IPS-NIHi11 (cell line): ENCODE measurements at regions not wholly inside any gene's neighbourhood (a gene's known extent, or its start where the extent isn't known, plus 50 kb on each side); places are given as distances from the start of the nearest gene placed in this dataset.

ENCODE experiments used
- DNase-seq: peaks from one replicate; pipeline ENCODE4 v3.0.0; 2012; ENCODE audit warnings: mixed read lengths, low spot score

- no peak for DNase-seq
Measured at GRCh38 chr20:41881466-41882046, 263.4 kb upstream of the CHD6 start.

GRCh38 chr20:41879123-41879522, 260.9 kb upstream of the CHD6 start:
- DNase-seq, result no peak

GRCh38 chr20:41877911-41878310, 259.7 kb upstream of the CHD6 start:
- DNase-seq, result no peak

GRCh38 chr20:41874658-41875057, 256.5 kb upstream of the CHD6 start:
- no peak for DNase-seq

- no peak for DNase-seq
Measured at GRCh38 chr20:41872930-41873329, 254.8 kb upstream of the CHD6 start.

GRCh38 chr20:41870869-41871462, 252.8 kb upstream of the CHD6 start:
- no peak for DNase-seq

- DNase-seq, result no peak
Measured at GRCh38 chr20:41869261-41869660, 251.1 kb upstream of the CHD6 start.

- DNase-seq, result no peak
Measured at GRCh38 chr20:41865938-41866337, 247.8 kb upstream of the CHD6 start.

GRCh38 chr20:41862476-41862875, 244.3 kb upstream of the CHD6 start:
- no peak for DNase-seq

- DNase-seq, result peak; percentile 50
Measured at GRCh38 chr20:41861772-41862422, 243.7 kb upstream of the CHD6 start.

GRCh38 chr20:41854765-41855164, 236.6 kb upstream of the CHD6 start:
- no peak for DNase-seq

GRCh38 chr20:41853806-41854205, 235.6 kb upstream of the CHD6 start:
- DNase-seq, result no peak

GRCh38 chr20:41848180-41848579, 230.0 kb upstream of the CHD6 start:
- DNase-seq, result peak; percentile 17

GRCh38 chr20:41837669-41838224, 219.6 kb upstream of the CHD6 start:
- DNase-seq, result no peak

- DNase-seq, result no peak
Measured at GRCh38 chr20:41833739-41834138, 215.6 kb upstream of the CHD6 start.

- no peak for DNase-seq
Measured at GRCh38 chr20:41830702-41831101, 212.5 kb upstream of the CHD6 start.

GRCh38 chr20:41819436-41819835, 201.3 kb upstream of the CHD6 start:
- no peak for DNase-seq

GRCh38 chr20:41818991-41819390, 200.8 kb upstream of the CHD6 start:
- DNase-seq, result no peak

GRCh38 chr20:41818369-41818768, 200.2 kb upstream of the CHD6 start:
- no peak for DNase-seq

- no peak for DNase-seq
Measured at GRCh38 chr20:41811456-41811855, 193.3 kb upstream of the CHD6 start.

- DNase-seq, result no peak
Measured at GRCh38 chr20:41800040-41800439, 181.9 kb upstream of the CHD6 start.

GRCh38 chr20:41798930-41799502, 180.8 kb upstream of the CHD6 start:
- no peak for DNase-seq

- DNase-seq, result no peak
Measured at GRCh38 chr20:41786158-41786557, 168.0 kb upstream of the CHD6 start.
